Neutrophil (primary cell): ENCODE measurements at regions not wholly inside any gene's neighbourhood (a gene's known extent, or its start where the extent isn't known, plus 50 kb on each side); places are given as distances from the start of the nearest gene placed in this dataset.

Experiments used
- H3K27ac ChIP-seq: fragments of 200-600 bp; sonication (generic); 2 replicates; pipeline ENCODE4 v1.5.1; 2016; ENCODE audit warnings: mild to moderate bottlenecking, moderate library complexity
- H3K27me3 ChIP-seq: fragments of 200-600 bp; sonication (generic); 2 replicates; pipeline ENCODE4 v1.6.0; 2016; ENCODE audit warnings: mild to moderate bottlenecking
- H3K36me3 ChIP-seq: fragments of 200-600 bp; sonication (generic); 2 replicates; pipeline ENCODE4 v1.5.1; 2017
- H3K4me1 ChIP-seq, 2 experiments: fragments of 200-600 bp in 1 of 2; sonication (generic) in 1 of 2; 1 replicate in 1 of 2; 2 replicates in 1 of 2; pipeline versions ENCODE4 v1.5.1 to v1.6.1; 2013 to 2016; ENCODE audit warnings: low read depth in 1 of 2, low read length in 1 of 2, mild to moderate bottlenecking in 1 of 2, moderate library complexity in 1 of 2; ENCODE audit not compliant: control insufficient read depth in 1 of 2, insufficient read depth in 1 of 2
- H3K4me3 ChIP-seq, 2 experiments: fragments of 200-600 bp in 1 of 2; sonication (generic) in 1 of 2; 1 replicate in 1 of 2; 2 replicates in 1 of 2; pipeline ENCODE4 v1.5.1; 2013 to 2016; ENCODE audit warnings: low read depth in 1 of 2, low read length in 1 of 2, mild to moderate bottlenecking in 1 of 2, moderate library complexity in 1 of 2
- H3K9me3 ChIP-seq: fragments of 200-600 bp; sonication (generic); 2 replicates; pipeline ENCODE4 v1.5.1; 2016
- TF ChIP-seq, protein P1 (sequence below): fragments of 200-600 bp; sonication (generic); IDR thresholded peaks from 2 replicates; pipeline ENCODE4 v1.5.1; 2016; ENCODE audit warnings: antibody characterized with exemption

DNA sequence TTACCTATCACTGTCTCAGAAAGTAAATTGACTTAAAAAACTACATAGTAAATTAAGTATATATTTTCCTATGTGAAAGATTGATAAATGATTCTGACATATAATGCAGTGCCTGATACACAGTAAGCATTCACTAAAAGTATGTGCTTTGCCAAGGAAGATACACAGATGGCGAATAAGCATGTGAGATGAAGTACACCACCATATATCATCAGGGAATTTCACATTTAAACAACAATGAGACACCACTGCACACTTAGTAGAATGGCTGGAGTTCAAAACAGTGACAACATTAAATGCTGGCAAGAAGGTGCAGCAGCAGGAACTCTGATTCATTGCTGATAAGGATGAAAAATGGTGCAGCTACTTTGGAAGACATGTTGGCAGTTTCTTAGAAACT lies 1118.8 kb downstream of the DTWD2 start:
- no peaks in the 10 kb centered on the region for H3K36me3 ChIP-seq
- no peaks in the 10 kb centered on the region for H3K27me3 ChIP-seq
- peaks cover 0 to 5% of the 10 kb centered on the region in 2 experiments for H3K4me1 ChIP-seq
- H3K27ac ChIP-seq: no peak overlapping the region
- TF ChIP-seq, protein P1, sequence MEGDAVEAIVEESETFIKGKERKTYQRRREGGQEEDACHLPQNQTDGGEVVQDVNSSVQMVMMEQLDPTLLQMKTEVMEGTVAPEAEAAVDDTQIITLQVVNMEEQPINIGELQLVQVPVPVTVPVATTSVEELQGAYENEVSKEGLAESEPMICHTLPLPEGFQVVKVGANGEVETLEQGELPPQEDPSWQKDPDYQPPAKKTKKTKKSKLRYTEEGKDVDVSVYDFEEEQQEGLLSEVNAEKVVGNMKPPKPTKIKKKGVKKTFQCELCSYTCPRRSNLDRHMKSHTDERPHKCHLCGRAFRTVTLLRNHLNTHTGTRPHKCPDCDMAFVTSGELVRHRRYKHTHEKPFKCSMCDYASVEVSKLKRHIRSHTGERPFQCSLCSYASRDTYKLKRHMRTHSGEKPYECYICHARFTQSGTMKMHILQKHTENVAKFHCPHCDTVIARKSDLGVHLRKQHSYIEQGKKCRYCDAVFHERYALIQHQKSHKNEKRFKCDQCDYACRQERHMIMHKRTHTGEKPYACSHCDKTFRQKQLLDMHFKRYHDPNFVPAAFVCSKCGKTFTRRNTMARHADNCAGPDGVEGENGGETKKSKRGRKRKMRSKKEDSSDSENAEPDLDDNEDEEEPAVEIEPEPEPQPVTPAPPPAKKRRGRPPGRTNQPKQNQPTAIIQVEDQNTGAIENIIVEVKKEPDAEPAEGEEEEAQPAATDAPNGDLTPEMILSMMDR: no peak
- no peaks in the 10 kb centered on the region for H3K9me3 ChIP-seq
- no peak overlapping the region for H3K4me3 ChIP-seq

DNA sequence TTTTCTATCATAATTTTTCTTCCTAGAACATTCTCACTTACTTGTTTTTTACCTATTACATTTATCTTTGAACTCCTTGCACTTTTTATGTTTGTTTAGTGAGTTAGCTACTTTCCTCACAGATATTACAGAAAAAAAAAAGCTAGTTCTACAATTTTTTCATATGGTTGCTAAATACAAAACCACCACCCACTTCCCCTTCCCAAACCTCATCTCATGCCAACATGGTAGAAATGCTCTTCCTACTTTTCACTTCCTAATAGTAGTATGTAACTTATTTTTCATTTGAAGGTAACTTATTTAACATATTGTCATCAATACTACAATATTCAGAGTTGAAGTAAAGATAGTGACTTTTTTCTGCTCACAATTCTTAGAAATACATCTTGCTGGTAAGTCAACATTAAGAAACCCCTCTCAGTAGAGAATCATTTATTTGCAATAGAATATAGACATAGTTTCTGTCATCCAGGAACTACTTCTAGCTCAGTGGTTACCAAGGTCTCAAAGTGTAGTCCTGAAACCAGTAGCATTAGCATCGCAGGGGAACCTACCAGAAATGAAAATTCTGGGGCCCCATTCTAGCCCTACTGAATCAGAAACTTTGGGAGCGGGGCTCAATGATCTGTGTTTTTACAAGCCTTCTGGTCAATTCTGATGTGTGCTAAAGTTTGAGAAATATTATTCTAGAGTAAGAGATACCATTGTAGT lies 1124.6 kb downstream of the DTWD2 start:
- TF ChIP-seq, protein P1: no peak
- Histone ChIP-seq H3K4me3 (peak overlapping the region in 1 of 2 experiments; percentile 29), H3K36me3 (no peaks in the 10 kb centered on the region), H3K27ac (peak overlapping the region; percentile 82), H3K27me3 (no peaks in the 10 kb centered on the region), H3K9me3 (no peaks in the 10 kb centered on the region), H3K4me1 (peaks cover 14 to 43% of the 10 kb centered on the region in 2 experiments)

DNA sequence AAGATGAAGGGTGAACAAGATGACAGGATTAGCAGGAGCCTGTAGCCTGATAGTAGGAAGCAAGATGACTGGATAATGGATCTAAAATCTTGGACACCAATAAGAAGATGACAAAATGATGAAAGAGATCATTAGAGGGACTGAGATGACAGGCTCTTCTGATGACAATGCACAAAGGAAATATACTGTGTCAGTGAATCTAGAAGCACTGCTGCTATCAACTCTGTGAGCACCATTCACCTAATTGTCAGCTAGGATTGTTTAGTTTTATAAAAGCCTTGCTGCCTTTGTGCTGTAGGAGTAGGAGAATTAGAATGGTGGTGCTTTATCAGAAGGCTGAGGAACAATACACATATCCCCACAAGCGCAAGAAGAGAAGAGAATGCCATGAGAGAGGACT lies 1127.8 kb downstream of the DTWD2 start:
- no peaks in the 10 kb centered on the region for H3K36me3 ChIP-seq
- H3K4me1 ChIP-seq: peaks cover 14 to 47% of the 10 kb centered on the region in 2 experiments
- no peak overlapping the region for H3K4me3 ChIP-seq
- no peak overlapping the region for H3K27ac ChIP-seq
- no peaks in the 10 kb centered on the region for H3K27me3 ChIP-seq
- TF ChIP-seq, protein P1: no peak
- H3K9me3 ChIP-seq: no peaks in the 10 kb centered on the region

DNA sequence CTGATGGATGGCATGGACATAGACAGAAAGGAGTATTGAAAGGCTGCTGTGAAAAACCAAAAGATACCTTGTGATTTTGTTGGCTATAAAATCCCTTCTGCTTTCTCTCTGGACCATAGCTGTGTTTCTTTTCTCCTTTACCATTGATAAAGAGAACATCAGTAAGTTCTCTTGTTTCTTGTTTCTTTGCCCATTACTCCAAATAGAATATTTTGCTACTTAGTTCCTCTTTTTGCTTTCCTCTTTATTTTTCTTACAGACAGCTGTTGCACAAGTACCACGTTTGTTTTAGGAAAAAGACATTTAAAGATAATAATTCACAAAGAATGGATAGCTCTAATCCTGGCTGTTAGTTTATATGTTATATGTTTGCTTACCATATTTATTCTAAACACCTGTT lies 1129.2 kb downstream of the DTWD2 start:
- no peaks in the 10 kb centered on the region for H3K27me3 ChIP-seq
- TF ChIP-seq, protein P1: no peak
- H3K4me3 ChIP-seq: peak overlapping the region in 1 of 2 experiments; percentile 23
- peaks cover 13 to 39% of the 10 kb centered on the region in 2 experiments for H3K4me1 ChIP-seq
- no peaks in the 10 kb centered on the region for H3K36me3 ChIP-seq
- no peaks in the 10 kb centered on the region for H3K9me3 ChIP-seq
- peak overlapping the region; percentile 72 for H3K27ac ChIP-seq

DNA sequence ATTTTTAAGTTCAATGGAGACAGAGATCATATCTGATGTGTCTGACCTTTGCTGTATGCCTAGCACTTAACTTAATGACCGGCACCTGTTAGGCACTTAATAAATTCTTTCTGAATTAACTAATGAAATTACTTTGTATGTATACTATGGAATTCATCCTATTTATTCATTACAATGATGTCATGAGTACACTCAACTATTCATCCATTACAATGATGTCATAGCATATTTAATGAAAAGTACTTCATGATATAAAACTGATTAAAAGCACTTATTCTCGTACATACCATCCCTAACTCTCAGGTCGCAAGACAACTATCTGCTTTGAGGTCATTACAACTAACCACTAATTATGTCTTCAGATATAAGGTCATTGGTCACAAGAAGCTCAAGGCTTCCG lies 1131.6 kb downstream of the DTWD2 start:
- TF ChIP-seq, protein P1: no peak
- H3K9me3 ChIP-seq: no peaks in the 10 kb centered on the region
- H3K4me3 ChIP-seq: no peak overlapping the region
- H3K27me3 ChIP-seq: no peaks in the 10 kb centered on the region
- no peak overlapping the region for H3K27ac ChIP-seq
- H3K36me3 ChIP-seq: no peaks in the 10 kb centered on the region
- peaks cover 5 to 18% of the 10 kb centered on the region in 2 experiments for H3K4me1 ChIP-seq
